Urinary bladder (tissue), 3 donors: ENCODE measurements at regions not wholly inside any gene's neighbourhood (a gene's known extent, or its start where the extent isn't known, plus 50 kb on each side); places are given as distances from the start of the nearest gene placed in this dataset.

Experiments used
- DNase-seq: peaks from one replicate; pipeline ENCODE4 v3.0.0-alpha.2; 2015; ENCODE audit errors: extremely low spot score
- H3K27ac ChIP-seq: one replicate; pipeline ENCODE4 v1.5.1; 2013; ENCODE audit warnings: low read depth, mild to moderate bottlenecking, moderate library complexity
- H3K36me3 ChIP-seq: one replicate; pipeline ENCODE4 v1.6.1; 2013; ENCODE audit warnings: mild to moderate bottlenecking, moderate library complexity; ENCODE audit not compliant: insufficient read depth
- H3K4me1 ChIP-seq: one replicate; pipeline ENCODE4 v1.6.1; 2013; ENCODE audit warnings: mild to moderate bottlenecking, moderate library complexity; ENCODE audit not compliant: insufficient read depth
- H3K4me3 ChIP-seq: one replicate; pipeline ENCODE4 v1.5.1; 2013; ENCODE audit warnings: low read depth, low read length
- WGBS: extraction: QIAGEN DNeasy Blood & Tissue Kit; methylation state at CpG from one replicate; pipeline ENCODE4 v1.1.7; 2013; 5-methylcytosine and 5-hydroxymethylcytosine counted together
- donor health status: healthy with polysubstance abuse.
- donor health status: healthy.

DNA sequence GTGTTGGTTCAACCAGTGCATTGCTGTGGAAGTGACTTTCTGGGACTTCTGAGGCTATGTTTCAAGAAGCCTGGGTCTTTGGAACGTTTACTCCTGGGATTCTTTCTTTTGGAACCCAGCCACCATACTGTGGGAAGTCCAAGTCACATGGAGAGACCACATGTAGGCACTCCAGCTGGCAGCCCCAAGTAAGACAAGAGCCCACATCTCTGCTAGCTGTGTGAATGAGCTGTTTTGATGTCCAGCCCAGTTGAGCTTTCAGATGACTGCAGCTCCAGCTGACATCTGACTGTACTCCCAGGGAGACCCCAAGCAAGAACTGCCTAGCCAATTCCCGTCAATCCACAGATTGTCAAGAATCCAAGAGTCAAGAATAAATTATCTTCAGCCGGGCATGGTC is 60.1 kb upstream of the SPATA31D4 start:
- H3K36me3 ChIP-seq: no peaks in the 10 kb centered on the region

GRCh38 chr9:81871695-81872094 is 56.5 kb upstream of the SPATA31D4 start:
- H3K36me3 ChIP-seq: no peaks in the 10 kb centered on the region
- H3K4me1 ChIP-seq: no peaks in the 10 kb centered on the region
- no peak overlapping the region for H3K27ac ChIP-seq
- H3K4me3 ChIP-seq: no peak overlapping the region
- 47% methylated on average over 1 of the region's 1 CpG for WGBS
- no peak for DNase-seq

More for the DNA sequence above, 60.1 kb upstream of the SPATA31D4 start:
- Histone ChIP-seq H3K4me1 (no peaks in the 10 kb centered on the region), H3K4me3 (no peak overlapping the region), H3K27ac (no peak overlapping the region)
- WGBS: 72% methylated on average over 3 of the region's 3 CpGs
- DNase-seq: no peak

- no peak for DNase-seq
- no peaks in the 10 kb centered on the region for H3K4me1 ChIP-seq
- no peaks in the 10 kb centered on the region for H3K36me3 ChIP-seq
- 78% methylated on average over 7 of the region's 7 CpGs for WGBS
- H3K4me3 ChIP-seq: no peak overlapping the region
- H3K27ac ChIP-seq: no peak overlapping the region
Measured at GRCh38 chr9:81874250-81874649, 54.0 kb upstream of the SPATA31D4 start.

GRCh38 chr9:81874931-81875330 is 53.3 kb upstream of the SPATA31D4 start:
- no peaks in the 10 kb centered on the region for H3K36me3 ChIP-seq
- peak; percentile 26 for DNase-seq
- 41% methylated on average over 4 of the region's 4 CpGs for WGBS

GRCh38 chr9:81877047-81877446 is 51.2 kb upstream of the SPATA31D4 start:
- WGBS: 92% methylated on average over 9 of the region's 9 CpGs
- H3K4me1 ChIP-seq: peaks cover 2% of the 10 kb centered on the region
- DNase-seq: no peak
- H3K27ac ChIP-seq: no peak overlapping the region
- no peaks in the 10 kb centered on the region for H3K36me3 ChIP-seq
- no peak overlapping the region for H3K4me3 ChIP-seq

More at GRCh38 chr9:81874931-81875330, 53.3 kb upstream of the SPATA31D4 start:
- Histone ChIP-seq H3K4me3 (no peak overlapping the region), H3K27ac (no peak overlapping the region), H3K4me1 (peaks cover 2% of the 10 kb centered on the region)
